GM18499 (cell line): ENCODE measurements at regions not wholly inside any gene's neighbourhood (a gene's known extent, or its start where the extent isn't known, plus 50 kb on each side); places are given as distances from the start of the nearest gene placed in this dataset.

Experiments used
- ATAC-seq: cut with Tn5 transposase; IDR thresholded peaks from one replicate; pipeline ENCODE4 v1.9.1; 2021; ENCODE audit warnings: moderate number of reproducible peaks; ENCODE audit not compliant: insufficient read depth, unreplicated experiment

DNA sequence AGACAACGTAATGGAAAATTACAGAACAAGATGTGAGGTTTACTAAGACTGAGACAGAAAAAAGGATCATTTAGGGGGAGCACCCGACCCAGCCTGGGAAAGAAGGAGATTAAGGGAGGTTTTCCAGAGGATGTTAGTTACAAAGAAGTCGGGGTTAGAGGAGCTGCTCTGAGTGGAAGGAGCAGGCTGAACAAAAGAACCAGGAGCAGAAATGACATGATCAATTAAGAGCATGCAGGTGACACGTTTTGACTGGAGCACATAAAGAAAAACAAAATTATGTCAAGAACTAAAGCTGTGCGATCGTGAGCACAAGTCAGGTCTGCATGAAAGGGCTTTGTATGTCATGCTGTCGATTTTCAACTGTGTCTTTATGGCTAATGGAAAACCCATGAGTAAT, 417.3 kb upstream of the MARCKS start:
- no peak for ATAC-seq

DNA sequence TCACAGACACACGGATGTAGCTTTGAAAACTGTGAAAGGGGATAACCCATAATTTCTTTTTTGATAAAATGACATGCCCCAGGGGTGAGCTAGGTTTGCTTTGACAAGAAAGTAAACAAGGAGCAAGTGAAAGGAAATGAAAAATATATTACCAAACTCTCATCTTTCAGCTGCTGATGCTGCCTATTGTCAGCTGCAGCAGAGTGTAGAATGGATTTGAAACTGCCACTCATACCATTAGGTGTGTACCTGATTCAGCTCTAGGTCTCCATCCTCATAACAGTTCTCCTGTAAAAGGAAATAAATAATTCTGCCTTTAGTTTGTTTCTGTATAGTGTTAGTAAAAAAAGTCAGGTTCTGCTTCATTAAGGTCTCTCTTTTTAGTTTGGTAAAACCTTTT, 415.1 kb upstream of the MARCKS start:
- ATAC-seq = no peak

DNA sequence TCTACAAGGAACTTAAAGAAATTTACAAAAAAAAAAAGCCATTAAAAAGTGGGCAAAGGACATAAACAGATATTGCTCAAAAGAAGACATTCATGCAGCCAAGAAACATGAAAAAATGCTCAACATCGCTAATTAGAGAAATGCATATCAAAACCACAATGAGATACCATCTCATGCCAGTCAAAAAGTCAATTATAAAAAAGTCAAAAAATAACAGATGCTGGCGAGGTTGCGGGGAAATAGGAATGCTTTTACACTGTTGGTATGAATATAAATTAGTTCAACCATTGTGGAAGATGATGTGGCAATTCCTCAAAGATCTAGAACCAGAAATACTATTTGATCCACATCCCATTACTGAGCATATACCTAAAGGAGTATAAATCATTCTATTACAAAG, 411.9 kb upstream of the MARCKS start:
- ATAC-seq = no peak

DNA sequence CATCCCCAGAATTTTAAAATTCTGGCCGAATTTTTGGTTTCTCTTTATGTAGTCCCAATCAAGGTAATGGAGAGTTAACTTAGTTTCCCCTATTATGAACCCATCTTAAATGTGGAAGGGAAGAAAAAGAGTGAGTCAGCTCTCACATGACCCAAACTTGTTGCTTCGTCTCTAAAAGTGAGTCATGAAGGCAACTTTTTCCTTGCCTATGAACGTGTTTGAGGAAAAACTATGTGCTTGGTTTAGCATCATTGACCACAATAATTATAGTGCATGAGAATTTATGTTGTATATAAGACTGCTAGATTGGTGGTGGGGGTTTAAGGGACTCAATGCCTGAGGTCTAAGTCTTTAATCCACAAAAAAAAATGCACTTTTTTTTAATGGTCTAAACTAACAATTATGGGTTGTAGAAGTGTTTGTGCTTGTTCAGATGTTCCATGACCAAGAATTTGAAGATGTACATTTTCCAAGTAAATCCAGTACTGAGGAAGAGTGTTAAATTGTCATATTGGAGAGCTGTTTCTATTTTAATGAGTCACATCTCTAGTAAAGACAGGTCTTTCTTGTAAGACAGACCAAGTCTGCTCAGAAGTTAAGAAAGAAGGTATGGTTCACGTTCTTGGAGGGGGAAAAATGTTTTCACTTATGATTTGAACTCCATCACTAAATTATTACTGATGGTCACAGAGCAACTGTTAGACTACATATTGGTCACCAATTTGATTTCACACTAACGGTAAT, 409.9 kb upstream of the MARCKS start:
- no peak for ATAC-seq

DNA sequence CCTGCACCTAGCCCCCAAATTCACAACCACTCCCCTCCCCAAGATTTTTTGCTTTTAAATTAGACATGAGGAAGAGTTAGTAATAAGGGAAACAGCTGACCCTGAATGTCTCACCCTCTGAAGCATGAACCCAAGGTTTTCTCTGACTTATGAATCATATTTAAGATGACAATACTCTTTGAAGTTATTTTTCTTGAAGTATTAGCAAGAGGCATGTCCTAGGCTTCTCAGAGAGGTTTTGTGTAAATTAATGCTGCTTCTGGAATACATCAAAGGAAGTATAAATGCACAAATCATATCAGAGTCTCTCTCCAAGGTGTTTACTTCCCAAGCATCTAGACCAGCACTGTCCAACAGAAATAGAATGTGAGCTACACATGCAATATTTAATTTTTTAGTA, 408.1 kb upstream of the MARCKS start:
- ATAC-seq = no peak

DNA sequence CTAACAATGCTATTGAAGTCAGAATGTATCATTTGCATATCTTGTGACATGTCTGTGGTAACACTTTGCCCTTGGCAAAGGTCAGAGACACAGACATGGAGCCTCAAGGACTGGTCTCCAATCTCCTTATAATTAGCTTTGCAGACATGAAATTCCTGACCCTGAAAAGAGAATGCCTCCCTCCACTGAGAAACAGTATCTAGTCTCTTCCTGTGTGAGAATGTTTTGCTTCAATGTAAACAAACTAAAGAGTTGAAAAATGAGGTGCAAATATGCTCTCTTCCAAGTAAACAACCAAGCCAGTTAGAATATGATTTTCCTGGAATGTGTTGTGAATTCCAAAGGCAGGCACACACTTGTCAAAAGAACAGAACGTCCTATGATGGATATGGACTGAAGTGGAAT, 407.1 kb upstream of the MARCKS start:
- ATAC-seq = no peak

DNA sequence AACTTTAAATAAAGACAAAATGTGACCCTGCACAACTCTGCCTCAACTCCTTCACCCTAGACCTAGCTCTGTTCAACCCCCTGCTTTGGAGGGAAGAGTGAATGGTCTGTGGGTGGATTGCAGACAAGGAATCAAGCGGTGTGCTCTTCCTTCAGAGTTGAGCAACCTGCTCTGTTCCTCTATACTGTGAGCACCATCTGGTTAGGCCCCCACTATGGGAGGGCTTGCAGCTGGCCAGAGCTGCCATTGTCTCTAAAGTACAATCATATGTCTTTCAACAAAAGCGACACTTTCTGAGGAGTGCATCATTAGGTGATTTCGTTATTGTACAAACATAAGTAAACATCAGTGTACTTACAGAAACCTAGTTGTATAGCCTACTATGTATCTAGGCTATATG, 406.1 kb upstream of the MARCKS start:
- no peak for ATAC-seq

DNA sequence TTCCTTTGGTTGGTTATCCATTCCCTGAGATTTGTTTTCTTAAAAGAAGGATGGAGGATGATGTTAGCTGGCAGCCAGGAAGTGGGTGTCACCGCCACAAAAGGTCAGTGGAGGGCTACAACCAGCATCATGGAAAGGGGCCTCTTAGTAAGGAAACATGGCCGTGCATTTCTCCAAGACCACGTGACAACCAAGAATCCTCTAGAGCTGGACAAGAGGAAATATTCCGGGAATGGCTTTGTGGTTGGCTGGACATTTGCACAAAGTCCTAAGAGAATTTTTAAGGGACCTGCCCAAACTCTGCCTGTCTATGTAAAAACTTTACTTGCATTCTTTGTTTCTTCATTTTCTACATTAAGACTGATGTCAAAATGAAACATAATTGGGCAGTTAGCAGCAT, 399.9 kb upstream of the MARCKS start:
- no peak for ATAC-seq

DNA sequence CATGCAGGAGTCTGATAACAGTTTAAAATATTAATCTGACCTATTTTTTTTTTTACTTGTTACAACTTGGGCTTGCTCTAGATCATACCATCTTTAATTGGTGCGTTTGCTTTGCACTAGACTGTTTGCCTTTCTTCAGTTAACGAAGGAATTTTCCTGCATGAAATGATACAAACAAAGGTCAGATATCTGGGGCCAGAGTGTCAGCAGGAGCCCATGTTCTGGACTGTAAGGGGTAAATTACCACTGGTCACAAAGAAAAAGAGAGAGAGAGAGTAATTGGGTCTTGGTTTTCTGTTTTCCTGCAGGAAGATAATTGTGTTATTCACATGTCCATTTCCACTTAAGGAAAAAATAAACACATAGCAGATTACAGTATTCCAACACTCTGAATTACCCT, 399.4 kb upstream of the MARCKS start:
- ATAC-seq = no peak

DNA sequence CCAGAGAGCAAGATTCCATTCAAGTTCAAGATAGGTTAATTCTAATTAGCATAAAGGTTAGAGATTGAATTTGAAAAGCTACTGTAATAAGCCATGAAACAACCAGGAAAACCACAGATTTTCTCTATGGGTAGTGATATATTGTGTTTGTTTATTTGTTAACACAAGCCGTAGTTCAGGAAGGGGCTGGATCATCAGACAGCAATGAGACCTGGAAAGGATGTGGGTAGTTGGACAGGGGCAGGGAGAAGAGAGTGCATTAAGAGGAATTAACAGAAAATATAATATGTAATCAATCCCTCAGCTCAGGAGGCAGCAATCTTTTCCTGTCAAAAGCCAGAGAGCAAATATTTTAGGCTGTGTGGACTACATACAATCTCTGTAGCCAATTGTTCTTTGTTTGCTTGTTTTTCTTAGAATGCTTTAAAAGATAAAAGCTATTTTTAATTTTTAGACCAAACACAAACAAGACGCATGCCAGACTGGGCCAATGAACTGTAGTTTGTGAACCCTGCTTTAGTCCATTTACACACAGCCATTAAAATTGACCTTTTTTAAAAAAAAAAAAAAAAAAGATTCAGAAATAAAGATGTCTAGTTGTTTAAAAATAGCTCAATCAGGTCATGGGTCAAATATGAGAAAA, 398.7 kb upstream of the MARCKS start:
- no peak for ATAC-seq

DNA sequence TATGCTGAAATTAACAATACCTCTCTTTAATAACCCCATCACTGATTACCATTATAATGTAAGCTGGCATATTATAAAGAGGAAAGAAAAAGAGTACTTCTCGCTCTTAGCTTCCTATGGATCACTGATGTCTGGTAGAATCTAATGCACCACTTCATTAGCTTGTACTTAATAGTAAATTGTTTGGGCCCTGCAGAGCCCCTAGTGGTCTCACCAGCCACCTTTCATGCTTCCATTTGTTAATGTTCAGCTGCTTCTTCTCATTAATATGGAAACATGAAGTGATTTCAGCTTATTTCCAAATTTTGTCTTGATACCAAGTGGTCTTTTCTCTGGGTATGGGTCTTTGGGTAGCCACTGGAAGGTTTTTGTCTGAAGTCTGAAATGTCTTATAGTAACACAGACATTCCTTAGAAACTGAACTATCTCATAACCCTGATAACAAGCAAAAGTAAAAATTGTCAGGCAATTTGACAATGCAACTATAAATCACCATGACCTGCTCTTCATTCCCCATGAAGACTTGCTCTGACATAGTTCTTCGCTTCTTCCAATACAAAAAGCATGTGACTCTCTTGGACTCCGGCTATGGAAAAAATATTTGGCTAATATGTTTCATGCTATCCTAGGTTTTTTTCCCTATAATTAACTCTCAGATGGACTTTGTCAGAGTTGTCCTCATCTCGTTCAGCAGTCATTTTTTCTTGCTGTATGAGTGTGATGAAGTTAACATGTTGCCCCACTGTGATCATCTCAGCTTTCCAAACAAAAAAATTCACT, 395.8 kb upstream of the MARCKS start:
- ATAC-seq = no peak

DNA sequence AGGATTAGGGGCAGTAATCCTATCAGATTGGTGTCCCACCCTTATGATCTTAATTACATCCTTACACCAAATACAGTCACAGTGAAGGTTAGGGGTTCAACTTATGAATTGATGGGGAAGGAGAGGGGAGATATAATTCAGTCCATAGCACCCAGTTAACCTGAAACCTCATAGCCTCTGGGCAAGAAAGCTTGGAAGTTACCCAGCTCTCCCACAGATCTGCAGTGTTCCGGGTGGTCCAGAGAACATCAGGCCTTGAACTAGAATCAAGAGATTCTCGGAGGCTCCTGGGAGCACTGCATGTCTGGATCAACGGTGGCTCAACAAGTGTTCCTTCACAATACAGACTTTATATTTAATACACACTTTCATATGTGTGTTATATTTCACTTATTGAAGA, 392.6 kb upstream of the MARCKS start:
- no peak for ATAC-seq

DNA sequence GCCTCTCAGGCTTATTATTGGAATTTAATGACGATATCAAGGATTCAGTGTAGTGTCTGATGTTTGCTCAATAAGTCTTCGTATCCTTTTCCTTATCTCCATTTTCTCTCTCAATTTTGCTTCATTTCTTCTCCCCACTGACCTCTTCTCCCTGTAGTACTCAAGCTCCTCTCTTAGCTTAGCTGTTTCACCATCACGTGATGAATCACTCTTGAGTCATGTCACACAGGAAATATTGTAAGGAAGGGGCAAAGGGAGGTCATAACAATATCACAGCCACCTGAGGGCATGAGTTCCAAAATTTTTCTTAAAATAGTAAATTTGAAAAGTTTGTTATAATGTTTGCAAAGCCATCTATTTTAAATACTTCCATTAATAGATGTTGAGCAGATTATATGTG, 392.2 kb upstream of the MARCKS start:
- ATAC-seq = no peak

DNA sequence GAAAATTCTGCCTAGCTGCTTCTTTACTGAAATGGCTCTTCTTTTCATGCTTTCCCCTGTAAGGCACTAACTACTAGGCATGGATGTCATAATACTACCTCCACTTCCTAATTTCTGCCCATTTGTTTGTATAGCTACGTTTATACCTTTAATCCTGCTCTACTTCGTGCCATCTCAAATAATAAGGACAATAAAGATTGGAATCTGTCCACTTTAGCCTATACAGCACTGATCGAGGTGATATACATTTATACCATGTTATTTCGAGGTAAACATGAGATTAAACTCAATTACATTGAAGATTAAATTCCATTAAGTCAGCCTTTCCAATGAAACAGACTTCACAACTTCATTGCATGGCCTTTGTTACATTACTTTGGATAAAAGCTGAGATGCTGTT, 390.6 kb upstream of the MARCKS start:
- ATAC-seq = no peak

DNA sequence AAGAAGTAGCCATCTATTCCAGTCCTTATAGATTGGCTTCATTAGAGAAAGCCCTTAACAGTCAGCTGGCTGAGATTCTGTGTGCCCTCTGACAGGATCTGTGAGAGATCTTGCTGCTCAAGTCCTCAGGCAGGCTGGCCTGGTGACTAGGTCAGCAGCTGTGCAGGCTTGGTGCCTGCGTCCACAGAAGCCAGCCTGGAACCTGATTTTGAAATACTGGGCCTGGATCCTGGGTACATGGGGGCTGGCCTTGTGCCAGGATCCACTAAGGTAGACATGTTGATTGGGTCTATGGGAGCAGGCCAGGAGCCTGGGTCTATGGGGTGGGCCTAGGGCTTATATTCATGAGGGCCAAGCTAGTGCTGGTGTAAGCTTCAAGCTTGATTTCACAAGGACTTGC, 381.8 kb upstream of the MARCKS start:
- ATAC-seq = no peak

DNA sequence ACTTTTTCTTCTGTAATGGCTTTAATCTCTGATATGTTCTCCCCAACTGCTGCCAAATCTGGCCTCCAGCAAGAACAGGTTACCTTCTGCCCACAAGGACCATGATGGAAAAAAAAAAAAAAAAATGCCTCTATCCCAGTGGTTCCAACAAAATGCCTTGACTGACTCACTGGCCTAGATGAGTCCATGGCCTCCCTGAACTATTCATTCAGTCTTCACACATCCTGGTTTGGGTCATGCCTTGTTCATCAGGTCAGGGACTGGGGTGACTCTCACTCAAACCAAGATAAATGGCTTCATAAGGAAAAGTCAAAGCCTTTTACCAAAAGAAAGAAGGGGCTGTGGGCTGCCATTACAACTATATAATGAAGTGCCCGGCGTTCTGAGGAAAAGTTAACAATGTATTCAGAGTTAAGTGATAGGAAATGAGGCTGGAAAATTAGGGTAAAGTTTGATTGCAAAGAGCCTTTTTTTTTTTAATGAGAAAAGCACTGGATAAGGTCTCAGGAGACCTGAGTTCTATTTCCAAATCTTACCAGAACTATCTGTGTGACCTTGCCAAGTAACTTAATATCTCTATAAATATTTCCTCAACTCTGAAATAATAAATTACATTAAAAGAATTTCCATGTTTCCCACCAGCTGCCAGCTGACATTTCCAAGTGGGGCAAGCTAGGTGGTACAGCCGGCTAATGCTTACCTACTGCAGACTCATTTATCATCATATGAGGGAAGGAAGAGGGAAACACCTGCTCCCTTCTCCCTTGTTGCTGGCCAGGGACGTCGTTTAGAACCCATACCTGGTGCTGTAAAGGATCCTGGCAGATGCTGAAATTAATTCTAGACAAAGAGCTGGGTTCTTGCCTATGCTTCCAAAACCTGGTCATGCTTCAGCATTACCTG, 380.0 kb upstream of the MARCKS start:
- ATAC-seq = no peak

DNA sequence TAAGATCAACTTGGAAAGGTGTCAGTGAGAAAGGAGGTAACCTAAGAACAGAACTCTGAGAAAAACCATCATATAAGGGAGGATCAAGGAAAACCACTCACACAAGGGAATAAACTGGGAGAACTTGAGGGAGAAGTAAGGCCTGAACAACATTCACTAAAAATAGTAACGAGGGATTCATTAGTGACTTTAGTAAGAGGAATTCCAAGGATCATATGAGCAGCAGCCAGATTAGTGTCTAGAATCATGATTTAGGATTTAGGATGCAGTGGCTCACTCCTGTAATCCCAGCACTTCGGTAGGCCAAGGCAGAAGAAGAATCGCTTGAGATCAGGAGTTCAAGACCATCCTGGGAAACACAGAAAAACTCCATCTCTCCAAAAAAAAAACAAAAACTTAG, 376.5 kb upstream of the MARCKS start:
- no peak for ATAC-seq

DNA sequence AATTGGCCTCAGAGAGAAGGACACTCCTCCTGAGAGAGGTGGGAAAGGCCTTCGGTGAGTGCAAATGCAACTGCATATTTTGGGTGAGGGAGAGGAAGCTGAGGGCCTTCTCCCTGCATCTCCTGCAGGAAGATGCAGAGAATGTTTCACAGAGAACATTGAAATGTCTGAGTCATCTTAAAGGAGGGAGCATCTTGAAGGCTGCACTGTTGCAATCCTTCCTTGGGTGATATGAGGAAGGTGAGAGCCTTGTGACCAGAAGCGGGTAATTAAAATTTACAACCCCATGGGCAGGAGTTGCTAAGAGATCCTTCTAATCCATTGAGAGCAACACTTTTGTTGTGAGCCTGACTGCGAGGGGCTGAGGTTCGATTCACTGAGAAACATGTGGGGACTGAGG, 375.7 kb upstream of the MARCKS start:
- no peak for ATAC-seq

DNA sequence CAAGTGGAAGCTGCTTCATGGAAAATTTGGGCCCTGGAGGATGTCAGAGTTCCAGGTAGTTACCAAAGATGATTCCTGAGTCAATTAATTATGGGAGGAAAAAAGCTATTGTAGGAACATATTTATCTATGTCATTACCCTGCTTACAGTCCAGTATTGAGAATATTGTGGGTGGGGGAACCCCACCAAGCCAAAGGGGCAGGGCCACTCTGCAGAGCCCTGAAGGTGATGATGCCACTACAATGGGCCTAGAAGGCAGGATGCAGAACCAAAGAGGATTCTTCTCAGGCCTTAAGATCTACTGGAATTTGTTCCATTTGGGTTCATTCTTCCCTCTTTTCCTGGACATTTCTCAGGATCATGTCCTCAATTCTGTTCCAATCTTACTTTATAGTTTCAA, 375.2 kb upstream of the MARCKS start:
- ATAC-seq = no peak

DNA sequence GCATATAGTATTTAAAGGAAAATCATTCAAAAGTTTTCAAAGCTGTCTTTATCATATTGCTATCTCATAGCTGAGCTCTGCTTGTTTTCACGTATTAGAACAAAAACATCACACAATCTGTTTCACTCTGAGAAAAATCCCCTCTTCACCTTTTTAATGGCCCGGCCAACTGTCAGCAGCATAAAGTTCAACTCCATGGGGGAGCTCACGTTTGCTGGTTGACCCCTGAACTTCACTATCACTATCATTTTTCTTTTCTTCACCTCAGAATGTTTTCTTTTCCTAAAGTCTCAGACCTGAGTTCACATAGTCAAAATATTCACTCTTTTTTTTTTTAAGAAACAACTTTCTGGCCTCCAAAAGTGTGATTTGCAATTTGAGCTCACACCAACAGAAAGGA, 374.4 kb upstream of the MARCKS start:
- ATAC-seq = no peak

DNA sequence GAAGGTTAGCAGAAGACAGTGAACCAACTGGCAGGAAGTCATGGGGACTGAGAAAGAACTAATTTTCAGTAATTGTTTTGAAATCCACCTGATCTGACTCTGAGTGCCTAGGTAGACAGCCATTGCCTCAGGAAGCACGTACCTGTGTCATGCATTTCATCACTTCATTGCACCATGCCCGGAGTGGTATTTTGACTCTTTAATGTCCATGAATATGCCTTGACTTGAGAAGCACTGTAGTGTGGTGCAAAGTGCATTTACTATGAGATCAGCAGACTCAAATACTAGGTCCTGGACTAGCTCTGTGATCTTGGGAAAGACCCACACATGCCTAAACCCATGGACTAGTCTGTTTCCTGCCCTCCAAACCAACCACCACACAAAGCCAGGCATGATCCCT, 370.9 kb upstream of the MARCKS start:
- ATAC-seq = no peak
